Esophagus muscularis mucosa (tissue), 4 donors: ENCODE measurements at regions not wholly inside any gene's neighbourhood (a gene's known extent, or its start where the extent isn't known, plus 50 kb on each side); places are given as distances from the start of the nearest gene placed in this dataset.

Experiments
- EP300 ChIP-seq: sonication (generic); formaldehyde crosslinking; IDR thresholded peaks from one replicate; pipeline ENCODE4 v1.6.1; 2017; ENCODE audit warnings: antibody characterized with exemption
- POLR2A ChIP-seq: fragments of 450-650 bp; IDR thresholded peaks from one replicate; pipeline ENCODE4 v1.6.1; 2017; ENCODE audit warnings: antibody characterized with exemption, moderate library complexity, mild to moderate bottlenecking, low read depth
- POLR2AphosphoS5 ChIP-seq, 2 donors: sonication (generic); formaldehyde crosslinking; IDR thresholded peaks; one replicate each; pipeline ENCODE4 v1.6.1; 2017; ENCODE audit warnings: antibody characterized with exemption in 2 of 2
- TF ChIP-seq, protein P1 (sequence below), 3 experiments: fragments of 200-600 bp in 2 of 3; fragments of 450-650 bp in 1 of 3; sonication (generic) in 2 of 3; IDR thresholded peaks; one replicate each; pipeline ENCODE4 v1.5.1; 2017 to 2019; ENCODE audit warnings: antibody characterized with exemption in 3 of 3, mild to moderate bottlenecking in 2 of 3, moderate library complexity in 1 of 3

DNA sequence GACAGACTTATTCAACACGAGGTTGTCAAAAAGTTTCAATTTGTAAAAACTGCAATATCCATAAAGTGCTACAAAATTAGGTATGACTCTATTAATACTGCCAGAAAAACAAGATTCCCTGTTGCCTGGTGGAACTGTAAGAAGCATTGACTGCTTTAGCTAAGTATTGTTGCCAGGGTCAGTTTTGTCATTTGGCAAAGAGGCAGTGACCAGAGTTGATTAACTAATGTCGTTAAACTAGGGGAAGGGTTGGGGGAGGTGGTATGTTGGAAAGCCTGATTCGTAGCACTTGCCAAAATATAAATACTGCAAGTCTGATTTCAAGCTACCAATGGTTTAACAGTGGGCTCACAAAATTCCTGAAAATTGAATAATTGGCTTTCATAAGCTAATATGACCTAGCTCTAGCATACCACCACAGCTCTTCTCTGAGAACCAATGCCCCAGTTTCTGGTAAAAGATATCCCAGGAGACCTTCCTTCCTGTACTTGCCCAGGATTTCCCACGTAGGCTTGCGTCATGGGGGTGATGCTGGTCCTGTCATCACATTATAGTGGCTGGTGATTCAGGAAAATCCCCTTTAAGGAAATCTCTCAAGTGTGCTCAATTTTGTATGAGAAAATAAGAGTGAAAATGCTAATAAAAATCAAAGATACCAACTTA, 266.4 kb upstream of the TBC1D5 start:
- TF ChIP-seq, protein P1, sequence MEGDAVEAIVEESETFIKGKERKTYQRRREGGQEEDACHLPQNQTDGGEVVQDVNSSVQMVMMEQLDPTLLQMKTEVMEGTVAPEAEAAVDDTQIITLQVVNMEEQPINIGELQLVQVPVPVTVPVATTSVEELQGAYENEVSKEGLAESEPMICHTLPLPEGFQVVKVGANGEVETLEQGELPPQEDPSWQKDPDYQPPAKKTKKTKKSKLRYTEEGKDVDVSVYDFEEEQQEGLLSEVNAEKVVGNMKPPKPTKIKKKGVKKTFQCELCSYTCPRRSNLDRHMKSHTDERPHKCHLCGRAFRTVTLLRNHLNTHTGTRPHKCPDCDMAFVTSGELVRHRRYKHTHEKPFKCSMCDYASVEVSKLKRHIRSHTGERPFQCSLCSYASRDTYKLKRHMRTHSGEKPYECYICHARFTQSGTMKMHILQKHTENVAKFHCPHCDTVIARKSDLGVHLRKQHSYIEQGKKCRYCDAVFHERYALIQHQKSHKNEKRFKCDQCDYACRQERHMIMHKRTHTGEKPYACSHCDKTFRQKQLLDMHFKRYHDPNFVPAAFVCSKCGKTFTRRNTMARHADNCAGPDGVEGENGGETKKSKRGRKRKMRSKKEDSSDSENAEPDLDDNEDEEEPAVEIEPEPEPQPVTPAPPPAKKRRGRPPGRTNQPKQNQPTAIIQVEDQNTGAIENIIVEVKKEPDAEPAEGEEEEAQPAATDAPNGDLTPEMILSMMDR (IDR thresholded peaks at IDR 0.05), result no peak
- no peak for TF ChIP-seq POLR2A
- TF ChIP-seq POLR2AphosphoS5 (IDR thresholded peaks at IDR 0.05), result no peak
- no peak for TF ChIP-seq EP300
